Activated CD4-positive, CD25-positive, alpha-beta regulatory T cell (primary cell): ENCODE measurements at regions not wholly inside any gene's neighbourhood (a gene's known extent, or its start where the extent isn't known, plus 50 kb on each side); places are given as distances from the start of the nearest gene placed in this dataset.
"Not testable (repeated sequence)": the region's sequence is repeated elsewhere in the genome, so short reads cannot be mapped to it uniquely, and the experiment has no call there.

Source experiments
- DNase-seq, 4 experiments: peaks; one replicate each; lab custom pipeline; 2025; lab: John Stamatoyannopoulos, UW

DNA sequence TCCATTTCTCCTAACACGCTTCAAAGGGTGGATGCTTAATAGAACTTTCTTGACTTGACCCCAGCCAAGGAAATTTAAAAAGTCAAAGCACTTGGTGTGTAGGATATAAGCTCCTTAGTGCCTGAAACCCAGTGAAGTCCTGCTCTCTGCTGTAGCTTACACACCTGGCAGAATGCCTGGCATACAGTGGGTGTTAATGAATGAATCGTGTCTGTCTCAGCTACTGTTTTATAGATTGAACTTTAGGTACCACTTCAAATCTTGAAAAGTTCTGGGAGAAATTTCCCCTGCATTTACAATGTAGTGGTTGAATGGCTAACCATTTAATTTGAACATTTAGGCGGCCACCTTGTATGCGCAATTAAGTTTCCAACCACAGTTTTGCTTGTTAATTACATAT lies 70.5 kb upstream of the ZNF217 start:
- no peak for DNase-seq

DNA sequence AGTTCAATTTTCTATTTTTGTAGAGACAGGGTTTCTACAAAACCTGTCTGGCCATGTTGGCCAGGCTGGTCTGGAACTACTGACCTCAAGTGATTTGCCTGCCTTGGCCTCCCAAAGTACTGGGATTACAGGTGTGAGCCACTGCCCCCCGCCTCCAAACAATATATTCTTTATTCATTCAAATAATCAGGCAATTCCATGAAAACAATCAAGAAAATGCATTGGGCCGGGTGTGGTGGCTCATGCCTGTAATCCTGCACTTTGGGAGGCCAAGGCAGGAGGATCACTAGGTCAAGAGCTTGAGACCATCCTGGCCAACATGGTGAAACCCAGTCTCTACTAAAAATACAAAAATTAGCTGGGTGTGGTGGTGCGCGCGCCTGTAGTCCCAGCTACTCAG lies 69.9 kb upstream of the ZNF217 start:
- not testable (repeated sequence) for DNase-seq

DNA sequence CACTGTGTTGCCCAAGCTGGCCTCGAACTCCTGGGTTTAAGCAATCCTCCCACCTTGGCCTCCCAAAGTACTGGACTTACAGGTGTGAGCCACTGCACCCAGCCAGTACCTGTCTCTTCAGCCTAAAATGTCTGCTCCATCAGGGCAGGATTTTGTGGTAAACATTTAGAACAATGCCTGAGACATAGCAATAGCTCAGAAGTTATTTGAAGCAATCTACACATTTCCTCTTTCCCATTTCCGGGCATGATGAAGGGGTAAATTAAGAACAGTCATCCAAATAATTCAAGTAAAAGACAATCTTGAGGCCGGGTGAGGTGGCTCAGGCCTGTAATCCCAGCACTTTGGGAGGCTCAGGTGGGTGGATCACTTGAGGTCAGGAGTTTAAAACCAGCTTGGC lies 69.0 kb upstream of the ZNF217 start:
- DNase-seq = no peak

DNA sequence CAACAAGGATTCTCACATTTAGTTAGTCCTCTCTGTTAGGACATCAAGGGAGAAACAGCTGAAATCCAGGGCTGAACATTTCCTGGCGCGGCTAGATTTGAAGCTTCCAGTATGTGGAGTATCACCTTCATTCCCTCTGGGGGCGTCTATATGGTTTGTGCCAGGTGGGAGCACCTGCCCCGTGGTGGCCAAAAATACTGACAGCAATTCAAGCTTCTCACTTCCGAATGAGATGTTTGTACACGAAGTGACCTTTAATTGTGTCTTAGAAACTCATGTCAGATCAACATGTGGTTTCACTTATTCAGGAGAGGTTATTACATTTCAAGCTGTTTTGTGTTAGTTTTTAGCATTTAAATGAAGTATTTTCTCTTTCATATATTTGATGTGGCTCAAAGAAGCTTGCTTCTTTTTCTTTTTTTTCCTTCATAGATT lies 67.3 kb upstream of the ZNF217 start:
- DNase-seq = no peak

DNA sequence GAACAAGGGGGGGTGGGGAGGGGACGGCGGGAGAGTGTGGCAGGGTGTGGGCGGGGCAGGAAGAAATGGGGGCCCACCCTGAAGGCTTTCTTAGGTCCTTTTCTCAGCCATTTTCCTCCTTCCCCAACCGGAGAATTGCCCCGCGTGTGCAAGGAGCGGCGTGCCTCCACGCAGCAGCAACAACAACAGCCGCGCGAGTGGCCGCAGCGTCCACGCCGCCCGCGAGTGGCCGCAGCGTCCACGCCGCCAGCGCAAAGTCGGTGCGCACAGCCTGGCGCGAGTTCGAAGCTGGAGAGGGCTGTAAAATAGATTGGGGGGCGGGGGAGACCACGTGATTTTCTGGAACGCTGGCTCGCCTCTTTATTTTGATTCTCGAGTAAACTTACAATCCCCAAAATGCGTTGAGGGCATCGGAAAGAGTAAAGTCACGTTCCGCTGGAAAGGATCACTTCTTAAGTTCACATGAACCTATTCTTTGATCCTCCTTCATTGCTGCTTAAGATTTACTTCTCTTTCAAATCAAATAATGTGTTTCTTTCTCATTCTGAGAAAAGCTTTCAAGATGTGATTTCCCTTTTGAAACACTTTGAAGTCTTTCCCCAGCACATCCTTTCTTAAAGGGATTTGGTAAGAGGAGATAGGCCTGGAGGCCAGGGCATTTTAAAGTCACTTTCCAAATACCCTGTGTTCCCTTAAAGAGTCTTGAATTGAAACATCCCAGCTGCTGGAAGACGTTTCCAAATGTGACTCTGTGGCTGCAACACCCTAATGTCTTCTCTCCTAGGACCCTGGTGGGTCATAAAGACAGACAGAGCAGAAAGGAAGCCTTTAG lies 66.7 kb upstream of the ZNF217 start:
- no peak for DNase-seq

DNA sequence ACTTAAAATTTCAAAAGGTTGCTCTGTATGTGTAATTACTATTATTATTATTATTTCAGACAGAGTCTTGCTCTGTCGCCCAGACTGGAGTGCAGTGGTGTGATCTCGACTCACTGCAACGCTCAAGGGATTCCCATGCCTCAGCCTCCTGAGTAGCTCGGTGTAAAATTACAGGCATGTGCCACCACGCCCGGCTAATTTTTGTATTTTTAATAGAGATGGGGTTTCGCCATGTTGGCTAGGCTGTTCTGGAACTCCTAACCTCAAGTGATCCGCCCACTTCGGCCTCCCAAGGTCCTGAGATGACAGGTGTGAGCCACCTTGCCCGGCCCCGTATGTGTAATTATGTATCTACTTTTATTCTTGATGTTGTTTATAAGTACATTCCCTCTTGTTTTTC lies 65.3 kb upstream of the ZNF217 start:
- no peak for DNase-seq

DNA sequence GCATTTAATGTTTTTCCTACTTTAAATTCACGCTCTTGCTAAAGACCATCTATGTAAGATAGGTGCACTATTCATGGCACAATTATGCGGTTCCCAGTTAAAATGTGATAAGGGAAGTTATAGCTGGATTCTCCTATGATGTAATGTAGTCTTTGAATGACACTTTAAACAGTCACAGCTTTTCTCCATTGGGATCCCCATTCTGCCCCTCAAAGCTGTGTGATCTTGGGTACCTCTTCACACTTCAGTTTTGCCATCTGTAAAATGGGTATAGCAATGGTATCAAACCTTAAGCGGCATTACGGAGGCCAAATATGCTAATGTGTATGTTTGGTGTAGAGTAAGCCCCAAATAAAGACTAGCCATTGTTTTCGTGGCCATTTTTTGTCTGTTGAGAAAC lies 64.7 kb upstream of the ZNF217 start:
- no peak for DNase-seq

DNA sequence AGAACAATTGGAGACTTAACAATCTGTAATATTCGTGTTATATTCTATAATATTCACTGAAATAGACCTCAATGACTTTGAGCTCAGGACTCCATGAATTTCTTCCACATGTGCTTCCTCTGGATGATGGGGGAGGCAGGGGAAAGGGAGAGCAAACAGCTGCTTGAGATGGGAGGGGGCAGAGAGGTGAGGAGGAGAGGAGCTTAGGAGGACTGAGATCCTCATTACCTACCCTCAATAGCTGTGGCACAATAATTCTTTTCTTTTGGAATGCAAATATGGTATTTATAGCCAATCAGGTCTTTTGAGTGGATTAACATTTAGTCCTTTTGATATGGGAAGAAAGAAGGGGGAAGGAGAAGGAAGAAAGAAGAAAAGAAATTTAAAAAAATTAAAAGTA lies 64.1 kb upstream of the ZNF217 start:
- DNase-seq = no peak

DNA sequence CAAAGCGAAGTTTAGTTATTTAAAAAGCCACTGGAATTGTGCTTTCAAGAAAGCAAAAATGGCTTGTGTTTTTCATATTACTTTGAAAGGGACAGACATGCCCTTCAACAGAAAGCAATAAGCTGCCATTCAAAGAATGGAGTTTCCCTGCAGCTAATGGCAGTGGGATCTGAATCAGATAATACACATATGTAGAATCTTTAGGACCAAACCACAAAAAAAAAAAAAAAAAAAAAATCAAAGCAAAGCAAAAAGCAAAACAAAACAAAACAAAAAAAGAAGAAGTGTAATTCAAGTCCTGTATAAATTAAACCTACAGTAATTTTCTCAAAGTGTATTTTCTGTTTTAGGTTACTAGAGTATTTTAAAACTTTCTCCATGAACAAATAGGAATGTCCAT lies 63.6 kb upstream of the ZNF217 start:
- no peak for DNase-seq

DNA sequence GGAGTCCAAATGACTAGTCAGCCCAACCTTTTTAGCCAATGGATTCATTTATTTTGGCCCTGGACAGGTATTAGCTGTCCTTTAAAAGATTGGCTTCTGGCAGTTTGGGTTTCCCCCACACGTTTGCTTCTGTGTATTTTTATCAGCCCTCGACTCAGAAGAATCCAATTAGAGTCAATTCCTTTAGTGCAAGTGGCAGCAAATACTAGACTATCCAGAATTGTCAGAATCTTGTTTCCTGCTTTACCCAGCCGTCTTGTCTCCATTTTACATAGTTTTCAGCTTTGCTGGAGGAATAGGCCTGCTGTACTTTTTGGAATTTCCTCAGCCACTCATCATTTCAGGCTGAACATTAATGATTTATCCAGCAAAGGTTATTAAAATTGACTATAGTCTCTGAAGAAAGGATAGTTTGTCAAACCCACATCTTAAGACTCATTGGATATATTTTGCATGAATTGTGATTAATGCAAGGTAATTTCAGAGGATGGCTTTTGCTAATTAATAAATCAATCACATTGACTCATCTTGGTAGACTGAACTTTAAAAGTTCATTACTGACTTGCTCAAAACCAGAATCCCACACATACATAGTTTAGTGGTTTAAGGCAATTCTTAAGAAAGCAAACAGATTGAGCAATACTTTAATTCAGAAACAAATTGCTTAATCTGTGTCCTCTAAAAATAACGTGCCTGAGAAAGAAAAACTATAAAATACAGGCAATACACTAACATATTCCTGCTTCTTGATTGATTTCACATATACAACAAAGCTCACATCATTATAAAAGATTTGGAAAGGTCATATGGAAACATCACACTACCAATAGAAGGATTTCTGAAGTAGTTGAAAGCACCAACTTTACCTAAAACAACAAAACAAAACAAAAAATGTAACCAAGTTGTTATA lies 62.9 kb upstream of the ZNF217 start:
- no peak for DNase-seq

DNA sequence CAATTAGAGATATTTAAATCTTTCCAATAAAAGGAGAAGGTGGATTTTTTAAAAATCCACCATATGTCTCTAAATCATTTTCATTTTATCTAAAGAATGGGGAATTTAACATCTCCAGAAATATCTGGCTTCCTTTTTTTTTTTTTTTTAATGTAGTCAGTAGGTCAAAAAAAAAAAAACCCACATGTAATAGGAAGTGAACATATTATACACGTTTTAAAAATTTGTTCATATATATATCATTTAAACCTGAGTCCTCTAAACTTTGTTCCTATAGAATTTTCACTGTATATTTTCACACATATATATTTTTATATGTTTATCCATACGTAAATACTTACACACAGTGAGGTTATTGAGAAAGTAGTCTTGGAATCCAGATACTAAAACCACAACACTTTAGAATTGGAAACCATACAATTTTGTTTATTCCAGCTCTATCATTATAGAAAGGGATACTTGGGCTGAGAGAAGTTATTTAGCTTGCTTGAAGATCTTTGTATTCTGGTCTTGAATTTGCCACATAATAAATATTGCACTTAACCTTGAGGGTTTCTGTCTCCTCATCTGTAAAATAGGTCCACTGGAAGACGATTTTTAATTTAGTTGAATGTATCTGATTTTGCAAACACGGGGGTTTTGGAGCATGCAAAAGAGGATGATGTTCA lies 62.1 kb upstream of the ZNF217 start:
- DNase-seq = no peak

DNA sequence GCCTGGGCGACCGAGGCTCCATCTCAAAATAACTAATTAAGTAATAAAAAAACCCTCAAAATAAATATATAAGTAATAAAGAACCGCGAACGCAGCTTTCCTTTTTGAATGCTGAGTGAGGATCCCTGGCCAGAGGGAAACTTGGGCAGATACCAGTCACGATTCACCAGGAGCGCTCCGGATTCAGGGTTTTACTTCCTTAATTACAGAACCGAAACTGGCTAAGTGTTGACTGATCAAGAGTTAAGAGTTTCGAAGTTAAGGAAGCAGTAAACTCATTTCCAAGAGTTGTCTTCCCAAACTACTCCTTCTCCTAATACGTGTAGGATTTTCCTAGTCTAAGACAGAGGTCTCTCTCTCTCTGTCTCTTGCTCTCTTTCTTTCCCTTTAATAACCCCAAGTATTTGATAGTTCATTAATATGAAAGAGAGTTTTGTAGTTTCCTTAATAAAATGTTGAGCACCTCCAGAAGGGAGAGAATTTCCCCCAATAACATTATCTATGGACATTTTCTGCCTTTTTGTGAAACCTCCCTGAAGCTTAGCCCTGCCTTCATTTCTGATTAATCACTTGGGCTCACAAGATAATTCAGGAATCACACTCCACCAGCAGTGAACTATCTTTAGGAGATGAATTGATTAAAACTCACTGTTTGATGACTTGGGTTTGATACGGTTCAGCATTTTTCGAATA lies 61.4 kb upstream of the ZNF217 start:
- DNase-seq = no peak

DNA sequence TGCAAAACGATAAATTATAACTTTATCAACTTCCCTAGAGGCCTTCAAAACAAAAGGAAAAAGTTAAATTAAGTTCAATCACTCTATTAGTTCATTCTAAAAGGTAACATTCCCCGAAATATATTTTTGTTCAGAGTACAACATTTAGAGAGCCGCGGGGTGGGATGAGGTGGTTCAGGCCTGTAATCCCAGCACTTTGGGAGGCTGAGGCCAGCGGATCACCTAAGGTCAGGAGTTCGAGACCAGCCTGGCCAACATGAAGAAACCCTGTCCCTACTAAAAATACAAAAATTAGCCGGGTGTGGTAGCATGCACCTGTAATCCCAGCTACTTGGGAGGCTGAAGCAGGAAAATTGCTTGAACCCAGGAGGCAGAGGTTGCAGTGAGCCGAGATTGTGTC lies 60.9 kb upstream of the ZNF217 start:
- not testable (repeated sequence) for DNase-seq

DNA sequence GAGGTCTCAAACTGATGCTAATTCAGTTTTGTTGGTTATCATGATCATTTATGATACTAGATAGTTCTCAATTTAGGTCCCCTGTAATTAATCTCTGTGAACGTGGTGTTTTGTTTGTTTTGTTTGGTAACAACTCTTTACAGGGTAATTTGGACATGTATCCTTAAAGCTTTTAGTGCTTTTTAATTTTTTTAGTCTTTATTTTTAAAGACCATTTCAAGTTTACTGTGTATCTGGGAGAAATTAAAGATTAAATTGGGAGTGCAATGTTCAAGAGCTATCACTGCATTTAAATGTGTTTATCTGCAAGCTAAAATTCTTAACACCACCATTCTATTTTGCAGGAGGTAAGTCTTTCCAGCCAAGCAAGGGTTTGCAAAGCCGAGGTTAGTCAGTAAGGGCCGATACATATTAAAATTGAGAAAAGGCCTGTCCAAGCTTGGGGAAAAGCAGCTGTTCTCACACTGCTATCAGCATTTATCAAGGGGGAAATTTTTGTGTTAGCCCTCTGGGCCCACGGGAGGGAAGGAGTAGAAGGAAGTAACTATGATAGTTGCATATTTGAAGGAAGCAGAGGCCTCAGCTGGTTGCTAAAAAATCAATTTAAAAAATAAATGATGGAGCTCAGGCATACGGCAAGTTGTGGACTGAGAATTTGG lies 59.3 kb upstream of the ZNF217 start:
- DNase-seq = no peak

DNA sequence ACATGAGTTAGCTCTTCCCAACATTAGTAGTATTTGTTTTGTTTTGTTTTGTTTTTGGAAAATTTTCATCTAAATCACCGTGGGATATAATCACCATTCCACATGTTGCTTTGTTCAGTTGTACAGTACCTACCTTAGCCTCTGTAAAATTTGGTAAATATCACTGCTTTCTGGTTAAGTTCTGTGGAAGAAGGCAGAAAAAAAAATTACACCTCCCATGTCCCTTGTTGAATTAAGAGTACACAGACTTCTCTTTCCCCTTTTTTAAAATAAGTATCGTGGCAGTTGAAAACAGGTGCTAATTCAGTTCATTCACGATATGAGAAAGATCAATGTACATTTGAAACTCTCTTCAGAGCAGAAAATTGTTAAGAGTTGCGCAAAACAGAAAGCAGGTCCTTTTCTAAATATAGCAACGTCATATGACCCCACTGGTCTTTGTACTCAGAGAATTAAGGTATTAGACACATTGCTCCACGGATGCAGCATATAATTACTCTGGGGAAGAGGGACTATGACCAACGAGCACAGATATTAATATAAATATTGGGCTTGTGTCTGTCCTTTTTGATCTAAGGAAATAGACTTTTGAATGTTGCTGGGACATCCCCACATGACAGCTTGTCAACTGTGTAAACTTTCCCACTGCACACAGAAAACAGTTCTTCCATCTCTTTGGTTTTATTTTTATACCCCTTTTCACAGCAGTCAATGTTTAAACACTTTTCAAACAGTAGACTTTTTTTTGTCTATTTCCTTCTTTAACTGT lies 58.6 kb upstream of the ZNF217 start:
- no peak for DNase-seq

DNA sequence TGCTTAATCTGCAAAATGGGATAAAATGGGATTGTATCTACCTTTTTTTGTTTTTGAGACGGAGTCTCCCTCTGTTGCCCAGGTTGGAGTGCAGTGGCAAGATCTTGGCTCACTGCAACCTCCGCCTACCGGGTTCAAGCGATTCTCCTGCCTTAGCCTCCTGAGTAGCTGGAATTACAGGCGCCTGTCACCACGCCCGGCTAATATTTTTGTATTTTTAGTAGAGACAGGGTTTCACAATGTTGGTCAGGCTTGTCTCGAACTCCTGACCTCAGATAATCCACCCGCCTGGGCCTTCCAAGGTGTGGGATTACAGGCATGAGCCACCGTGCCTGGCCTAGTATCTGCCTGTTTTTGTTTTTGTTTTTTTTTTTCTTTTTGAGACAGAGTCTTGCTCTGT lies 55.9 kb upstream of the ZNF217 start:
- not testable (repeated sequence) for DNase-seq

DNA sequence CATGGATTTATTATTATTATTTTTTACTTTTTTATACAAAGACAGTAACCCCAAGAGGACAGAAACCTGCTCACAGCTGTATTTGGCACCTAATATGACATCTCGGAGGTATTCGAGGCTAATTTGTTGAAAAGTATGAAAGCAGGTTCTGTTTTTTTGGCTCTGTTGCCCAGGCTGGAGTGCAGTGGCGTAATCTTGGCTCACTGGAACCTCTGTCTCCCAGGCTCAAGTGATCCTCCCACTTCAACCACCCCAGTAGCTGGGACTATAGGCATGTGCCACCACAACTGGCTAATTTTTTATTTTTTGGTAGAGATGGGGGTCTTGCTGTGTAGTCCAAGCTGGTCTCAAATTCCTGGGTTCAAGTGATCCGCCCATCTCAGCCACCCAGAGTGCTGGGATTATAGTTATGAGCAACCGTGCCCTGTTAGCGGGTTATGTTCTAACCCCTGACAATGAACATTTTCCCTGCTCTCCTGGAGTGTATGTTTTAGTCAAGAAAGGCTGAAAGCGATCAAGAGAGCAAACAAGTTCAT lies 53.7 kb upstream of the ZNF217 start:
- DNase-seq = no peak

DNA sequence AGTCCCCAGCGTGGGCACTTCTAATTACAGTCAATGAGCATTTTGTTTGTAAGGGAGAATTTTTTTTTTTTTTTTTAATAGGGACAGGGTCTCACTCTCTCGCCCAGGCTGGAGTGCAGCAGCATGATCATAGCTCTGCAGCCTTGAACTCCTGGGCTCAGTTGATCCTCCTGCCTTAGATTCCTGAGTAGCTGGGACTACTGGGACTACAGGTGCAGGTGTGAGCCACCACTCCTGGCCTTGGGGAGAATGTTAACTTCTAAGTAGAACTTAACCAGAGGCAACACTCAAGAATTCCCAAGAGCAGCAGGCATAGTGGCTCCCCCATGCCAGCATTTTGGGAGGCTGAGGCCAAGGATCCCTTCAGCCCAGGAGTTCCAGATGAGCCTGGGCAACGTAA lies 52.9 kb upstream of the ZNF217 start:
- no peak for DNase-seq

DNA sequence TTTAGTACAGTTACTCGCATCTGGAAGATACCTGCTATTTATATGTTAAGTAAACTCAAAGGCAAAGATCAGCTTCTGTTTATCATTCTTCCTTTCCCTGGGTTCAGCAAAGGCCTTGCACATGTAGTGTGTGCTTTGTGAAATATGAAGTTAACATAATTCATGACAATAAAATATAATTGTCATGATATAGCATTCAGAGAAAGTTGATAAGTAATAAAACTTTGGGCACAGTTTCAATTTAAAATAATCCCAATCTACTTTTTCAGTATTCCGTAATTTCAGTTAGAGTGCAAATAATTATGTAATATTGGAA lies 51.9 kb upstream of the ZNF217 start:
- DNase-seq = no peak

DNA sequence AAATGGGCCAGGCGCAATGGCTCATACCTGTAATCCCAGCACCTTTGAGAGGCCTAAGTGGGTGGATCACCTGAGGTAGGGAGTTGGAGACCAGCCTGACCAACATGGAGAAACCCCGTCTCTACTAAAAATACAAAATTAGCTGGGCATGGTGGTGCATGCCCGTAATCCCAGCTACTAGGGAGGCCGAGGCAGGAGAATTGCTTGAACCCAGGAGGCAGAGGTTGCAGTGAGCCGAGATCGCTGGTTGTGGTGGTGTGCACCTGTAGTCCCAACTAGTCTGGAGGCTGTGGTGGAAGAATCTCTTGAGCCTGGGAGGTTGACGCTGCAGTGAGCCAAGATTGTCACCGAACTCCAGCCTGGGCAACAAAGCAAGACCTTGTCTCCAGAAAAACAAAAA lies 50.5 kb upstream of the ZNF217 start:
- not testable (repeated sequence) for DNase-seq
